T-helper 2 cell treated with Interferon-gamma antibody and Interleukin-4, amounts not matched to agents 5 μg/mL and 100 μg/mL, for 36 hours (primary cell): ENCODE measurements at regions not wholly inside any gene's neighbourhood (a gene's known extent, or its start where the extent isn't known, plus 50 kb on each side); places are given as distances from the start of the nearest gene placed in this dataset.

Source experiments
- DNase-seq: peaks from one replicate; pipeline ENCODE4 v3.0.0; 2021; ENCODE audit warnings: low spot score
- H3K27ac Mint-ChIP-seq: one replicate; pipeline ENCODE4 v1.8.0; 2021; ENCODE audit warnings: mild to moderate bottlenecking, mixed read lengths
- H3K27me3 Mint-ChIP-seq: one replicate; pipeline ENCODE4 v1.8.0; 2021; ENCODE audit warnings: low read depth, mixed read lengths
- H3K36me3 Mint-ChIP-seq: one replicate; pipeline ENCODE4 v1.8.0; 2021; ENCODE audit warnings: low read depth, mixed read lengths
- H3K4me1 Mint-ChIP-seq: one replicate; pipeline ENCODE4 v1.8.0; 2021; ENCODE audit warnings: low read depth, mixed read lengths
- H3K4me3 Mint-ChIP-seq: one replicate; pipeline ENCODE4 v1.8.0; 2022; ENCODE audit warnings: mild to moderate bottlenecking, moderate library complexity, mixed read lengths
- H3K9me3 Mint-ChIP-seq: one replicate; pipeline ENCODE4 v1.8.0; 2021; ENCODE audit warnings: mixed read lengths

- Mint-ChIP-seq H3K27me3 (no peaks in the 10 kb centered on the region), H3K9me3 (no peaks in the 10 kb centered on the region), H3K4me1 (no peaks in the 10 kb centered on the region), H3K27ac (no peak overlapping the region), H3K36me3 (no peaks in the 10 kb centered on the region), H3K4me3 (no peak overlapping the region)
- no peak for DNase-seq
These were observed 292.0 kb downstream of the FGFR2 start for GRCh38 chr10:121306159-121306673.

- no peak for DNase-seq
- Mint-ChIP-seq H3K9me3 (no peaks in the 10 kb centered on the region), H3K36me3 (no peaks in the 10 kb centered on the region), H3K27ac (no peak overlapping the region), H3K4me3 (no peak overlapping the region), H3K27me3 (no peaks in the 10 kb centered on the region), H3K4me1 (no peaks in the 10 kb centered on the region)
These were observed 290.7 kb downstream of the FGFR2 start for GRCh38 chr10:121307411-121307980.

- DNase-seq = no peak
- no peaks in the 10 kb centered on the region for H3K27me3 Mint-ChIP-seq
- no peaks in the 10 kb centered on the region for H3K9me3 Mint-ChIP-seq
- H3K4me1 Mint-ChIP-seq = no peaks in the 10 kb centered on the region
- H3K27ac Mint-ChIP-seq = no peak overlapping the region
- H3K4me3 Mint-ChIP-seq = no peak overlapping the region
- H3K36me3 Mint-ChIP-seq = no peaks in the 10 kb centered on the region
These were observed 290.2 kb downstream of the FGFR2 start for GRCh38 chr10:121308020-121308419.

DNA sequence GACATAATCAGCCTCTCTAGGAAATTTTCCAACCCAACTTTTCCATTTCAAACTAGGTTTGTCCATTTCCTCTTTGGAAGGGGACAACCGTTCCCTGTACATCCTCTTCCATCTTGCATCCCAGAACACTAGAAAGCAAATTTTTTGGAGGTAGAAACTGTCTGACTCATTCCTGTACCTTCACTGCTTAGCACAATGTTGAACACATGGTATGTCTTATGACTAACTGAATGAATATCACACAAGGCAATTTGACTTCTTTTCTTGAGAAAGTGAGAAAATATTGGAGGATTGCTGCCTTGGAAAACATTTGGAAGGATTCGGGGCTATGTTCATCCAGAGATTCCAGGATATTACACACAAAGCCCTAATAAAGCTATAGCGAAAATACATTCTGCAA, 289.1 kb downstream of the FGFR2 start:
- Mint-ChIP-seq H3K9me3 (no peaks in the 10 kb centered on the region), H3K4me3 (no peak overlapping the region), H3K36me3 (no peaks in the 10 kb centered on the region), H3K27me3 (no peaks in the 10 kb centered on the region), H3K4me1 (no peaks in the 10 kb centered on the region), H3K27ac (no peak overlapping the region)
- DNase-seq = no peak

- Mint-ChIP-seq H3K27me3 (no peaks in the 10 kb centered on the region), H3K4me1 (no peaks in the 10 kb centered on the region), H3K27ac (no peak overlapping the region), H3K36me3 (no peaks in the 10 kb centered on the region), H3K9me3 (no peaks in the 10 kb centered on the region), H3K4me3 (no peak overlapping the region)
- no peak for DNase-seq
These were observed 288.0 kb downstream of the FGFR2 start for GRCh38 chr10:121310151-121310711.

GRCh38 chr10:121311812-121312443, 286.3 kb downstream of the FGFR2 start:
- Mint-ChIP-seq H3K27me3 (no peaks in the 10 kb centered on the region), H3K27ac (no peak overlapping the region), H3K4me1 (no peaks in the 10 kb centered on the region), H3K9me3 (no peaks in the 10 kb centered on the region), H3K4me3 (no peak overlapping the region), H3K36me3 (no peaks in the 10 kb centered on the region)
- no peak for DNase-seq

DNA sequence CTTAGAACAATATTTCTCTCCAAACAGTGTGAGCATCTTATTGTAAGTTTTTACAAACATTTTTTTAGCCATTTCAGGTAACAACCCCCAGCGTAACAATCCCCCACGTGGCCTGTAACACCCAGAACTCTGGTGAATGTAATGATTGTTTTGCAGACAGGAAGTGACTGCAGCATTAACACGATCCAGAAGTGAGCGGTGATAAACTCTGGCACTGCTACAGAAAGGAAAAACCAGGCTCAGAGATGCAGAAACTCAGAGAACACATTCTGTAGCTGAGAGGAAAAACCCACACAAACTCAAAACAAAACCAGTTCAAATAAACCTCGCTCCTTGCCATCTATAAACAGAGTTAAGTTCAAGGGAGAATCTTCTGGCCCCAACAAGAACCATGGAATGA, 285.7 kb downstream of the FGFR2 start:
- Mint-ChIP-seq H3K36me3 (no peaks in the 10 kb centered on the region), H3K4me3 (no peak overlapping the region)
- DNase-seq = no peak

GRCh38 chr10:121313119-121313875, 284.9 kb downstream of the FGFR2 start:
- no peak overlapping the region for H3K27ac Mint-ChIP-seq
- H3K36me3 Mint-ChIP-seq = no peaks in the 10 kb centered on the region
- H3K27me3 Mint-ChIP-seq = no peaks in the 10 kb centered on the region
- no peak for DNase-seq
- no peak overlapping the region for H3K4me3 Mint-ChIP-seq
- H3K4me1 Mint-ChIP-seq = no peaks in the 10 kb centered on the region
- H3K9me3 Mint-ChIP-seq = no peaks in the 10 kb centered on the region

More for the DNA sequence above, 285.7 kb downstream of the FGFR2 start:
- no peaks in the 10 kb centered on the region for H3K4me1 Mint-ChIP-seq
- H3K9me3 Mint-ChIP-seq = no peaks in the 10 kb centered on the region
- no peak overlapping the region for H3K27ac Mint-ChIP-seq
- no peaks in the 10 kb centered on the region for H3K27me3 Mint-ChIP-seq

GRCh38 chr10:121316432-121316831, 281.8 kb downstream of the FGFR2 start:
- H3K9me3 Mint-ChIP-seq = no peaks in the 10 kb centered on the region
- H3K36me3 Mint-ChIP-seq = no peaks in the 10 kb centered on the region
- DNase-seq = no peak
- no peaks in the 10 kb centered on the region for H3K4me1 Mint-ChIP-seq
- no peaks in the 10 kb centered on the region for H3K27me3 Mint-ChIP-seq
- H3K4me3 Mint-ChIP-seq = no peak overlapping the region
- H3K27ac Mint-ChIP-seq = no peak overlapping the region

DNA sequence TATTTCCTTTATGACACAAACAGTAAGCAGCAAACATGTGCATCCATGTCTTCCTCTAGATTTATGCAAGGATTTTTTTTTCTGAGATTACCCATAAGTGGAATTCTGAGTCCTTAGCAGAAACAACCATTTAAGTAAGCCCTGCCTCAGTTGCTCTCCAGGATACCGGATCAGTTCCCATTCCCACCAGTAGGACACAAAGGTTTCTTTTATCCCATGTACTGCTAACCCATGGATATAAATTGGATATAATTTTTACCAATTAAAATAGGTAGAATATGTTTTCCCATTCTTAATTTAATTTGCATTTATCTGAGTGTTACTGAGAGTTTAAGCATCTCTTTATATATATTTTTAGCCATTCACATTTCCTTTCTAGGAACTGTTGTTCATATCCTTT, 280.9 kb downstream of the FGFR2 start:
- Mint-ChIP-seq H3K9me3 (no peaks in the 10 kb centered on the region), H3K27ac (no peak overlapping the region), H3K36me3 (no peaks in the 10 kb centered on the region), H3K27me3 (no peaks in the 10 kb centered on the region), H3K4me3 (no peak overlapping the region), H3K4me1 (no peaks in the 10 kb centered on the region)
- no peak for DNase-seq

DNA sequence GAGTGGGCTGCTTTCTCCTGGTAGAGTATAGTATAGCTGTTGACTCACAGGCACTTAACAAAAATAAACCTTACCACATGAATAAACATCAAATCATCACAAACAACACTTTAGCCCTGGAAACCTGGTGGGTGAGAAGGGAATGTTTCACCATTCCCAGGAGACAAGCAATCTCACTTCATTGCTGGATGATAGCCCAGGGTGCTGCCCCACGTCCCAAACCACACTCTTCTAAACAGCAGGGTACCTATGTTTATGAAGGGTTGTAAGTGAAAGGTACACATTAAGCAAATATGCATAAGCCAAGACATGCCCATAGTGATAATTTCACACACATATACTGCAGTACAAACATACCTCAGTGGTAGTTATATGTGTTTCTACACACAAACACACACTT, 276.2 kb downstream of the FGFR2 start:
- Mint-ChIP-seq H3K4me3 (no peak overlapping the region), H3K4me1 (no peaks in the 10 kb centered on the region), H3K9me3 (no peaks in the 10 kb centered on the region), H3K27ac (no peak overlapping the region), H3K27me3 (no peaks in the 10 kb centered on the region), H3K36me3 (no peaks in the 10 kb centered on the region)
- DNase-seq = no peak

DNA sequence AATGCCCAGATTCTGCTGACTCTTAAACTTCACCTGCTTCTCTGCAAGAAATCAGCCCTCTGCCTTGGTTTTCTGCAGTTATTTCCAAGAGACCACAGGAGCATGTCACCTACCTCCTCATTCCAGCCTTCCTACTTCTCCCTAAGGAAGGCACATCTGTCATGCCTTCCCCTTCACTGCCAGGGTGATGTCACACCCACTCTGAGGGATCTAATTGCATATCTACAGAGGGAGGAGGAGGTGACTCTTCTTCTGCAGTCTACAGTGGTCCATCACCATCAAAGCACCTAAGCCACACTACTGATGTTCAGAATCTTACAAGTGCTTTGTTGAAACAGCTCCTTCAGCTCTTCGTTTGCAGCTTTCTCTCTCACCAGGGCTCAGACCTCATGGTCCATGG, 275.5 kb downstream of the FGFR2 start:
- H3K27ac Mint-ChIP-seq = no peak overlapping the region
- no peaks in the 10 kb centered on the region for H3K9me3 Mint-ChIP-seq
- H3K27me3 Mint-ChIP-seq = no peaks in the 10 kb centered on the region
- DNase-seq = no peak
- no peaks in the 10 kb centered on the region for H3K4me1 Mint-ChIP-seq
- no peaks in the 10 kb centered on the region for H3K36me3 Mint-ChIP-seq
- H3K4me3 Mint-ChIP-seq = no peak overlapping the region

GRCh38 chr10:121323443-121323842, 274.8 kb downstream of the FGFR2 start:
- H3K4me3 Mint-ChIP-seq = no peak overlapping the region
- no peaks in the 10 kb centered on the region for H3K36me3 Mint-ChIP-seq
- no peak for DNase-seq
- H3K27me3 Mint-ChIP-seq = no peaks in the 10 kb centered on the region
- H3K9me3 Mint-ChIP-seq = no peaks in the 10 kb centered on the region
- H3K27ac Mint-ChIP-seq = no peak overlapping the region
- no peaks in the 10 kb centered on the region for H3K4me1 Mint-ChIP-seq

DNA sequence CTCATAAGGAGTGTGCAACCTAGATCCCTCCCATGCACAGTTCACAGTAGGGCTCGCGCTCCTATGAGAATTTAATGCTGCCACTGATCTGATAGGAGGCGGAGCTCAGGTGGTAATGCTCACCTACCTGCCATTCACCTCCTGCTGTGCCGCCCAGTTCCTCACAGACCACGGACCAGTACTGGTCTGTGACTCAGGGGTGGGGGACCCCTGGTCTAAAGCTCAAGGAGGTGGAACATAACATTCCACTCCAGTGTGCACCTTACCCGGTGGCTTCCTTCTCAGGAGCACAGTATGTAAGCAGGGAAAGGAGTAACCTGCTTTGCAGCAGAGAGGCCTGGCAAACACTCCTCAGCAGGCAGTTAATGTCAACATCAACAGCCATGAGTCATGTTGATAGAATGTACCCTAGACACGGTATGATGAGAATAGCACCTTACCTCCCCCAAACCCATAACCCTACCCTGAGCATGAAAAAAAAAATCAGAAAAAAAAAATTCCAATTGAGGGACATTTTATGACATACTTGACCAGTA, 273.5 kb downstream of the FGFR2 start:
- DNase-seq = no peak

More for the DNA sequence above, 273.5 kb downstream of the FGFR2 start:
- Mint-ChIP-seq H3K27ac (no peak overlapping the region), H3K36me3 (no peaks in the 10 kb centered on the region), H3K27me3 (no peaks in the 10 kb centered on the region), H3K9me3 (no peaks in the 10 kb centered on the region), H3K4me1 (no peaks in the 10 kb centered on the region), H3K4me3 (no peak overlapping the region)
